A673 (cell line): ENCODE measurements at regions not wholly inside any gene's neighbourhood (a gene's known extent, or its start where the extent isn't known, plus 50 kb on each side); places are given as distances from the start of the nearest gene placed in this dataset.

ENCODE experiments used
- EZH2 ChIP-seq: fragments of 200-600 bp; sonication (generic); IDR thresholded peaks from 2 replicates; pipeline ENCODE4 v1.6.1; 2017; ENCODE audit warnings: borderline replicate concordance, low read depth, mild to moderate bottlenecking, mixed read lengths, antibody characterized with exemption, low read length; ENCODE audit not compliant: poor library complexity, severe bottlenecking
- TF ChIP-seq, protein P1 (sequence below): fragments of 300-800, 200-600 bp; sonication (generic); conservative IDR thresholded peaks from 2 replicates; pipeline ENCODE4 v1.5.1; 2017; ENCODE audit warnings: low read depth, mild to moderate bottlenecking, antibody characterized with exemption, low read length, moderate library complexity, mixed read lengths

DNA sequence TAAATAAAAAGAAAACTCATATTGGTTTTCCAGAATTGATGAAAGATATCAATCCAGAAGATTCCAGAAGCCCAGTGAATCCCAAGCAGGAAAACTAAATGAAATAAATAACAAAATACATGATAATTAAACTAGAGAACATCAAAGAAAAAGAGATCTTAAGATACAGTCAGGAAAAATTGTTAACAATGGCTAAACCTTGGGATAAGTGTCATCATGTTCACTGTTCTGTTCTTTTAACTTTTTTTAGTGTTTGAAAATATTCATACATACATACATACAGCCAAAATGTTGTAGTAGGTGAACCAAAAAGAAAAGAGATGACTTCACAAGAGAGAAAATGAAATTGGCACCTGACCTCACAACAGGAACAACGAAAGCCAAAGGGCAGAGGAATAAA, 72.2 kb upstream of the MYCN start:
- TF ChIP-seq, protein P1, sequence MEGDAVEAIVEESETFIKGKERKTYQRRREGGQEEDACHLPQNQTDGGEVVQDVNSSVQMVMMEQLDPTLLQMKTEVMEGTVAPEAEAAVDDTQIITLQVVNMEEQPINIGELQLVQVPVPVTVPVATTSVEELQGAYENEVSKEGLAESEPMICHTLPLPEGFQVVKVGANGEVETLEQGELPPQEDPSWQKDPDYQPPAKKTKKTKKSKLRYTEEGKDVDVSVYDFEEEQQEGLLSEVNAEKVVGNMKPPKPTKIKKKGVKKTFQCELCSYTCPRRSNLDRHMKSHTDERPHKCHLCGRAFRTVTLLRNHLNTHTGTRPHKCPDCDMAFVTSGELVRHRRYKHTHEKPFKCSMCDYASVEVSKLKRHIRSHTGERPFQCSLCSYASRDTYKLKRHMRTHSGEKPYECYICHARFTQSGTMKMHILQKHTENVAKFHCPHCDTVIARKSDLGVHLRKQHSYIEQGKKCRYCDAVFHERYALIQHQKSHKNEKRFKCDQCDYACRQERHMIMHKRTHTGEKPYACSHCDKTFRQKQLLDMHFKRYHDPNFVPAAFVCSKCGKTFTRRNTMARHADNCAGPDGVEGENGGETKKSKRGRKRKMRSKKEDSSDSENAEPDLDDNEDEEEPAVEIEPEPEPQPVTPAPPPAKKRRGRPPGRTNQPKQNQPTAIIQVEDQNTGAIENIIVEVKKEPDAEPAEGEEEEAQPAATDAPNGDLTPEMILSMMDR, result no peak
- no peak for TF ChIP-seq EZH2
